Body of pancreas (tissue), 4 donors: ENCODE measurements at regions not wholly inside any gene's neighbourhood (a gene's known extent, or its start where the extent isn't known, plus 50 kb on each side); places are given as distances from the start of the nearest gene placed in this dataset.

Source experiments
- ATAC-seq: fragments of 150-250 bp; one replicate; pipeline ENCODE4 v1.9.1; 2016
- DNase-seq, 4 donors: peaks; one replicate each; pipeline ENCODE4 v3.0.0-alpha.2; 2019
- H3K27ac ChIP-seq, 4 donors: fragments of 200-600 bp; sonication (generic); 1 replicate in 3 of 4; 2 replicates in 1 of 4; pipeline versions ENCODE4 v1.5.1 to v1.6.1; 2016 to 2019; ENCODE audit warnings: mild to moderate bottlenecking in 1 of 4, mixed read lengths in 1 of 4, moderate library complexity in 1 of 4
- H3K27me3 ChIP-seq, 2 donors: fragments of 200-600 bp; sonication (generic); one replicate each; pipeline ENCODE4 v1.6.0; 2016; ENCODE audit warnings: mild to moderate bottlenecking in 1 of 2
- H3K36me3 ChIP-seq, 2 donors: fragments of 200-600 bp; sonication (generic); replicated peaks in 1 of 2; 2 replicates each; pipeline ENCODE4 v1.5.1; 2016; ENCODE audit warnings: low read depth in 2 of 2; ENCODE audit not compliant: insufficient read depth in 1 of 2
- H3K4me1 ChIP-seq: fragments of 200-600 bp; sonication (generic); one replicate; pipeline ENCODE4 v1.6.0; 2016
- H3K4me3 ChIP-seq, 2 donors: fragments of 200-600 bp; sonication (generic); 1 replicate in 1 of 2; 2 replicates in 1 of 2; pipeline ENCODE4 v1.5.1; 2016 to 2019
- H3K9me3 ChIP-seq, 3 donors: fragments of 200-600 bp; sonication (generic); 1 replicate in 2 of 3; 2 replicates in 1 of 3; pipeline ENCODE4 v1.5.1; 2016
- CTCF ChIP-seq, 7 experiments: fragments of 450-650 bp in 4 of 7; fragments of 200-600 bp in 3 of 7; sonication (generic) in 3 of 7; IDR thresholded peaks; one replicate each; pipeline ENCODE4 v1.5.1; 2016 to 2019; ENCODE audit warnings: antibody characterized with exemption in 7 of 7
- POLR2A ChIP-seq, 3 donors: fragments of 450-650 bp; IDR thresholded peaks; one replicate each; pipeline ENCODE4 v1.6.1; 2016; ENCODE audit warnings: antibody characterized with exemption in 3 of 3, mild to moderate bottlenecking in 2 of 3
- WGBS, 2 donors: methylation state at CpG; one replicate each; pipeline ENCODE4 v1.1.5; 2017; 5-methylcytosine and 5-hydroxymethylcytosine counted together
- intact Hi-C: fragments of 100-400 bp; cut with DNase I; formaldehyde crosslinking; loops from one replicate; pipeline ENCODE4 v1.15.1; 2023

GRCh38 chr7:116614499-116615262 is 57.3 kb upstream of the MET start:
- intact Hi-C loops = no loop called here
- peak; percentile 70 for ATAC-seq
- H3K4me3 ChIP-seq = no peak overlapping the region
- no peaks in the 10 kb centered on the region for H3K27me3 ChIP-seq
- no peaks in the 10 kb centered on the region for H3K9me3 ChIP-seq
- peaks cover 23% of the 10 kb centered on the region for H3K4me1 ChIP-seq
- H3K36me3 ChIP-seq = no peaks in the 10 kb centered on the region
- peak in 1 of 4 donors; percentile 14 for DNase-seq
- WGBS, 2 donors = 55 to 59% methylated on average over 7 of the region's 7 CpGs
- no peak overlapping the region for H3K27ac ChIP-seq
- TF ChIP-seq POLR2A (IDR thresholded peaks at IDR 0.05) (no peak), CTCF (IDR thresholded peaks at IDR 0.05) (no peak)

- H3K27ac ChIP-seq = no peak overlapping the region
- H3K27me3 ChIP-seq = no peaks in the 10 kb centered on the region
- no peak for DNase-seq
- no peak for ATAC-seq
- no peaks in the 10 kb centered on the region for H3K9me3 ChIP-seq
- intact Hi-C loops = no loop called here
- no peak for TF ChIP-seq CTCF (IDR thresholded peaks at IDR 0.05)
- TF ChIP-seq POLR2A (IDR thresholded peaks at IDR 0.05) = no peak
- H3K4me3 ChIP-seq = no peak overlapping the region
- WGBS, 2 donors = 13 to 17% methylated on average over 2 of the region's 2 CpGs
- H3K4me1 ChIP-seq = peaks cover 23% of the 10 kb centered on the region
- no peaks in the 10 kb centered on the region for H3K36me3 ChIP-seq
These were observed 55.4 kb upstream of the MET start for GRCh38 chr7:116616555-116617059.

GRCh38 chr7:116617878-116618277 is 54.1 kb upstream of the MET start:
- ATAC-seq (peak; percentile 63), DNase-seq (no peak)
- 25 to 28% methylated on average over 4 of the region's 4 CpGs for WGBS, 2 donors
- Histone ChIP-seq H3K9me3 (no peaks in the 10 kb centered on the region), H3K36me3 (no peaks in the 10 kb centered on the region), H3K27me3 (no peaks in the 10 kb centered on the region), H3K4me1 (peaks cover 23% of the 10 kb centered on the region), H3K4me3 (no peak overlapping the region), H3K27ac (peak overlapping the region in 3 of 4 donors; percentile 2 to 34 (median 22))
- TF ChIP-seq CTCF (IDR thresholded peaks at IDR 0.05) (no peak), POLR2A (IDR thresholded peaks at IDR 0.05) (no peak)
- intact Hi-C loops = no loop called here

GRCh38 chr7:116618338-116619128 is 53.5 kb upstream of the MET start:
- no peaks in the 10 kb centered on the region for H3K27me3 ChIP-seq
- no peaks in the 10 kb centered on the region for H3K36me3 ChIP-seq
- peaks cover 23% of the 10 kb centered on the region for H3K4me1 ChIP-seq
- WGBS, 2 donors = 84 to 88% methylated on average over 3 of the region's 3 CpGs
- ATAC-seq (no peak), DNase-seq (no peak)
- H3K9me3 ChIP-seq = no peaks in the 10 kb centered on the region
- TF ChIP-seq CTCF (IDR thresholded peaks at IDR 0.05) (no peak), POLR2A (IDR thresholded peaks at IDR 0.05) (no peak)
- intact Hi-C loops = no loop called here
- peak overlapping the region in 3 of 4 donors; percentile 2 to 34 (median 22) for H3K27ac ChIP-seq
- no peak overlapping the region for H3K4me3 ChIP-seq
